HT1080 (cell line): ENCODE measurements at regions not wholly inside any gene's neighbourhood (a gene's known extent, or its start where the extent isn't known, plus 50 kb on each side); places are given as distances from the start of the nearest gene placed in this dataset.

Source experiments
- DNase-seq: peaks from one replicate; pipeline ENCODE4 v3.0.0-alpha.2; 2015; ENCODE audit warnings: low read depth

GRCh38 chr10:61356354-61356753 is 96.8 kb downstream of the TMEM26 start:
- no peak for DNase-seq

DNA sequence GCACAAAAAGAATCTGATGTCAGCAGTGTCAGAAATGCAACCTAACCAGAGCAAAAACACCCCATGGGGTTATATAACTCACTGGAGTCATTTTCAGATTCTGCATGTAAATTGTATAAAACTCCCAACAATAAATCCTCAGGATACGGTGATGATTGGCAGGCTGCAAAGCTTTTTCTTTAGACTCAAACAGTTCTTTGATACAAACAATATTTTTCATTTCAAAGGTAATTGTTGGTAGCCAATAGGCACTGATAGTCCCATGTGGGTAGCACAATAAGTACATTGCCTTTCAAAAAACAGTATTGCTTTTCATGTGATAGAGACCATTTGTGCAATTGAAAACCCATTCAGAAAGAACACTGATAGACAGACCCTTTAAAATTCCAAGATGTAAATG is 98.0 kb downstream of the TMEM26 start:
- DNase-seq, result no peak

DNA sequence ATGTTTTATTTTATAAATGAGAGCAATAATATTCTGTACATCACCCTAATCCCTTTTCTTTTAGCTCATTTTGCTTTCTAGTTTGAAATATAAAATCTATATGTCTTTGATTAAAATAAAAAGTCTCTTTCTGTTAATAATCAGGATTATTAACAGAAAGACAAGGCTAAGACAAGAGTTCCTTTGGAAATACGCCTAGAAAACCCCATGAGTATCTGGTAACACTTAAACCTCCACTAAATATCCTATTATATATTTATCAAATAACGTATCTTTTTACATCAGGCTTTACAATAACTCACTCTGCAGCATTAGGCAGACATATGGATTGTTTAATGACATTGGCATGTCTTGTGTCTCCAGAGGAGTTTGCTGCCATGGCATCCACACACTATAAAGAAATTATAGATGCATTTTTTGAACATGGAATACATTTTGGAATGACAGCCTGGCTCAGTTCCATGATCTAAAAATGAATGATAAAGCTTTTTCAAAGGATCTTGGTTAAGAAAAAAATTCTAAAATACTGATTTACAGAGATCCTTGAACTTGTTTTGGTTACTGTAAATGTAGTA is 98.7 kb downstream of the TMEM26 start:
- DNase-seq, result no peak

- no peak for DNase-seq
Measured at GRCh38 chr10:61350794-61351193, 102.4 kb downstream of the TMEM26 start.

DNA sequence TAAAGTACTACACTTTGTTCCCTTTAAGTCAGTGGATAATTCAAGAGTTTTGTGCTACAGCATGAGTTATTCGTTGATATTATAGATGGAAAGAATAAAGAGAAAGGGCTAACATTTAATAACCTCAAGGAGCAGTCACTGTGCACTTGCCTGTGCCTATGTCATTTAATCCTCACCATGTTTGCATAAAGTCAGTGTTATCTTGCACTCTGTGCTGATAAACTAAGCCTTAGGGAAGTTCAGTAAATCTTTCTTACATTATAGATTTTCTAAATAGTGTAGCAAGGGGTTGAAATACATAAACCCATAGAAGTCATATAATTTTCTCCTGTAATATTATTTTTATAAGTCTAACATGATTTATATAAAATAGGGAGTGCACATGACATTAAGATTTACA is 103.1 kb downstream of the TMEM26 start:
- DNase-seq, result no peak

GRCh38 chr10:61346796-61347413 is 106.3 kb downstream of the TMEM26 start:
- no peak for DNase-seq

GRCh38 chr10:61343796-61344195 is 109.4 kb downstream of the TMEM26 start:
- DNase-seq, result no peak

GRCh38 chr10:61342858-61343572 is 110.2 kb downstream of the TMEM26 start:
- no peak for DNase-seq

DNA sequence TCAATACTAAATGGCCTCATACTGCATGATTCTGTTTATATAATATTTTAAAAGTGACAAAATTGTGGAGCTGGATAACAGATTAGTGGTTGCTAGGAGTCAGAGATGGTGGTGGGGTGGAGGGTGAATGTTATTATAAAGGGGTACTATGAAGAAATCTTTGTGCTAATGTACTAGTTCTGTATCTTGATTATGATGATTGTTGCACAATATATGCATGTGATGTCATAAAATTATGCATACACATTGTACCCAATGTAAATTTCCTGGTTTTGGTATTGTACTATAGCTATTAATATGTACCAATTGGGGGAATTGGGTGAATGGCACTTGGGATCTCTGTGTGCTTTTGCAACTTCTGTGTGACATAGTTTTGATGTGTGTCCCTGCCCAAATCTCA is 112.2 kb downstream of the TMEM26 start:
- DNase-seq, result no peak

GRCh38 chr10:61338146-61338545 is 115.0 kb downstream of the TMEM26 start:
- no peak for DNase-seq

DNA sequence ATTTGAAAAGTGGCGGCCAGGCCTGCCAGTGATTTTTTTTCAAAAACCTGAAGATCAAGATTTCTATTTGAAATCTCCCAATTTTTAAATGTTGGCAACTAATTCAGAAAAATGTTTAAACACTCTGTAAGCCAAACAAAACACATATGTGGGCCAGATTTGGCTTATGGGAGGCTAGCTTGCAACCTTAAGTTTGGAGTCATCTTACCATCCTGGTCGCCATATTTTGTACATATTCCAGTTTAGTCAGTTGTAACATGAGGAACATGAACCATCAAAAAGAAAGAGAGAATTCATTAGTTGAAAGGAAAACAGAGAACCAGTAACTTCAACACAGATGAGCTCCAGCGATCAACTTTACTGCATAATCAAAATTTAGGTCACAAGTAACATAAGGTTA is 115.4 kb downstream of the TMEM26 start:
- no peak for DNase-seq

DNA sequence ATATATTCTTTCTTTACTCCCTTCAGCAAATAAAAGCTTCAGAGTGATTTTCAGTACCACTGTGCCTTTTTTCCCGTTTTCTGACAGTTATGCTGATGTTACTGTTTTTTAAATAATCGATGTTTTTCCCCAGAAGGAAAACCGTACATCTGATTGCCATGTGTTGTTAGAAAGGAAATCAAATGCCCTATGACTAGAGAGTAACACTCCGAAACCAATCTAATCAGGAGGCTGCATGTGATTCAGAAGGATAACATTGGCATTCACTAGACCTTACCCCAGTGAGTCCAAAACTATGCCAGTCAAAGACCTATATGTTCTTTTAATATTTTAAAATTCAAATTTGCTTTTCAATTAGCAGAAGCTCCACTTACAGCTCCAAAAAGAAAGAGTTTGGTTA is 116.3 kb downstream of the TMEM26 start:
- DNase-seq, result no peak

DNA sequence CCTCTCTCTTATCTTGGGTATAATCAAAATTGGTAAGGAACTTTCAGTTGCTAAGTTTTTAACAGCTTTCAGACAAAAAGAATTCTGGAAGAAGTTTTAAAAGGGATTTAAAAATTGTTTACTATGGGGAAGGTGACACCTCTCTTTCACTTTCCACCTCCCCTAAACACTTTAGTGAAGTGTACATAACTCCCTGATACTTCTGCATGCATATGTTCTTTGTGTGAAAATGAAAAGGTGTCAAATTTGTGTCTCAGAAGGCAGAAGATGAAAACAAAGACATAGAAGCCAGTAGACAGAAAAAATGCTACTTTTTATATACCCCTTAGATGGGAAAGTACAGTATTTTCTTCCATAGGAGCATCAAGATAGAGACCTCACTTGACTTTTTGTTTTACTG is 117.8 kb downstream of the TMEM26 start:
- DNase-seq, result no peak

GRCh38 chr10:61332581-61332980 is 120.6 kb downstream of the TMEM26 start:
- DNase-seq, result no peak

GRCh38 chr10:61330669-61331068 is 122.5 kb downstream of the TMEM26 start:
- DNase-seq, result no peak

- DNase-seq, result no peak
Measured at GRCh38 chr10:61329854-61330253, 123.3 kb downstream of the TMEM26 start.

- DNase-seq, result no peak
Measured at GRCh38 chr10:61325223-61325960, 127.8 kb downstream of the TMEM26 start.

GRCh38 chr10:61323726-61324125 is 129.5 kb downstream of the TMEM26 start:
- DNase-seq, result no peak

DNA sequence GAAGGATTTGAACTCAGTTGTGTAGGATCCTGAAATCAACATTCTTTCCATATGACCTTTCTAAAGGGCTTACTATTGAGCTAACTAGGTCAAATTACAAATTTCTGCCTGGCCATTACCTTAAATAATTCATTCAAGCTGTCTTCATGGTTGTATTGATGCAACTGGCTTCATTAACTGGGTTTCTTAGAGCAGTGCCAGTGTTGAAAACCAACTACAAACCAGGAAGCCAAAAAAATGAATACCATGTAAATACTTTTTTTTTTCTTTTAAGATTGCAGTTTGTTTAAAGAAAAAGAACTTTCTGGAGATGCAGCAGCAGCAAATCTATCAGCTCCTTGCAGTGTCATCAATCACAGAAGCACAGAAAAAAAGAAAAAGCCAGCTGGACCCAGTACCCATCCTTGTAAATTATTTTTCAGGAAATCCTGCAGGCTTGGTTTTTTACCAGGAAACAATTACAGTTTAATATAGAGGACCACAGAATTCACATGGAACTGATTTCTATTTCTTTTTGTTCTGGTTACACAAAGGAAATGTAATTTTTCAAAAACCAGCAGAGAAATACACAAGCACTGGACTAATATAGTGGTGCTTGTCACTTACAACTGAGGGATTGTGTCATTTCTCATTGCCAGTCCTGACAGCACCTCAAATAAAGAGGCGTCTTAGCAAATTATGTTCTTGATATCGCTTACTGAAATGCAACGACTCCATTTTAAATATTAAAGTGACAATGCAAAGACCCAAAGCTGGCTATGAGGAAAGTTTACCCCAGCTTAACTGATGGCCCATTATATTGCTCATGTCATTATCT is 131.9 kb downstream of the TMEM26 start:
- no peak for DNase-seq

GRCh38 chr10:61320257-61320587 is 133.0 kb downstream of the TMEM26 start:
- no peak for DNase-seq

DNA sequence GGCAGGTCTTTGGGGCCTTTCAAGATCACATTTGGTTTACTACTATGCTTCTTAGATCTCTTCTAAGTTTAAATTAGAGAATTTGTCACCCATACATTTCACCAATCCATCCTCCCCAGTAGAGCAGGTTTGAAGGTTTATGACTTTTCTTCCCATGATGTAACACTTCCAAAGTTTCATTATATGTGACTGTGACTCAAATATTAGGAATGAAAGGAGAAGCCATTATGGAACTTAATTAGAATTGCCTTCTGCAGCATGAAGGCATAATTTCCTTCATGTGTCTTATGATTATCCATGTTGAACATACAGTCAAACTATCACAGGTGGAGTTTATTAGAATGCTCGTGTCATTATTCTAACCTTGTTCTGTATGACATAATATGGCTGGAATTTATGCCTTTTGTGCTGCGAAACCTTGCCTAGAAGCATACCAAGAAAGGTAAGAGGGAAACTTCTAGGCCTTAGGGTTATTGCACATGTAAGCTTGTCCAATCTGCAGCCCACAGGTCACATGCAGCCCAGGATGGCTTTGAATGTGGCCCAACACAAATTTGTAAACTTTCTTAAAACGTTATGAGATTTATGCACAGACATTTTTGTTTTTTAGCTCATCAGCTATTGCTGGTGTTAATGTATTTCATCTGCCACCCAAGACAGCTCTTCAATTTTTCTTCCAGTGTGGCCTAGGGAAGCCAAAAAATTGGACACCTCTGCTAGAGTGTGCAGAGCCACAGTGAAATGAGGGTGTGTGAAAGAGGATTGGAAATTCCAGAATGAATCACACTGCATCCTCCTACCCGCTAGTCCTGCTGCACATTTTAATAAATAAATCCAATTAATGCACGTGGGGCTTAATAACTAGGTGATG is 133.6 kb downstream of the TMEM26 start:
- DNase-seq, result no peak
